SU-DHL-6 (cell line): ENCODE measurements at regions not wholly inside any gene's neighbourhood (a gene's known extent, or its start where the extent isn't known, plus 50 kb on each side); places are given as distances from the start of the nearest gene placed in this dataset.

ENCODE experiments used
- H2AFZ ChIP-seq: fragments of 200-600 bp; sonication (generic); 2 replicates; pipeline ENCODE4 v1.6.1; 2014; ENCODE audit warnings: low read depth, mild to moderate bottlenecking, moderate library complexity, mixed read lengths, antibody characterized with exemption, low read length; ENCODE audit not compliant: severe bottlenecking
- H3F3A ChIP-seq: fragments of 200-600 bp; shearing (Covaris generic); 2 replicates; pipeline ENCODE4 v1.6.0; 2016; ENCODE audit warnings: antibody characterized with exemption, mild to moderate bottlenecking; ENCODE audit not compliant: insufficient read depth
- H3K27ac ChIP-seq: fragments of 200-600 bp; sonication (generic); 2 replicates; pipeline ENCODE4 v1.5.1; 2016; ENCODE audit warnings: low read depth, mild to moderate bottlenecking, low read length, moderate library complexity, mixed read lengths
- H3K27me3 ChIP-seq: fragments of 200-600 bp; sonication (generic), shearing (Covaris generic); 2 replicates; pipeline ENCODE4 v1.6.0; 2014; ENCODE audit warnings: mild to moderate bottlenecking, low read length
- H3K36me3 ChIP-seq: fragments of 200-600 bp; sonication (generic); 2 replicates; pipeline ENCODE4 v1.6.1; 2014; ENCODE audit warnings: mild to moderate bottlenecking, low read length, mixed read lengths
- H3K4me2 ChIP-seq: fragments of 300-600, 200-600 bp; shearing (Covaris generic), sonication (generic); 2 replicates; pipeline ENCODE4 v1.6.0; 2014; ENCODE audit warnings: low read length, low read depth, mild to moderate bottlenecking; ENCODE audit not compliant: poor library complexity, severe bottlenecking
- H3K4me3 ChIP-seq: fragments of 200-600 bp; sonication (generic); 2 replicates; pipeline ENCODE4 v1.5.1; 2014; ENCODE audit warnings: antibody characterized with exemption, low read length, mild to moderate bottlenecking, mixed read lengths; ENCODE audit not compliant: insufficient read depth, poor library complexity, severe bottlenecking
- H3K79me2 ChIP-seq: fragments of 200-600 bp; sonication (generic); 2 replicates; pipeline ENCODE4 v1.6.1; 2014; ENCODE audit warnings: mild to moderate bottlenecking, low read length, moderate library complexity; ENCODE audit not compliant: insufficient read depth
- H3K9ac ChIP-seq: fragments of 200-600 bp; sonication (generic); 2 replicates; pipeline ENCODE4 v1.7.0; 2014; ENCODE audit warnings: mild to moderate bottlenecking, low read length
- H3K9me2 ChIP-seq: fragments of 200-600 bp; sonication (generic); replicated peaks from 2 replicates; pipeline ENCODE4 v1.6.1; 2014; ENCODE audit warnings: low read length; ENCODE audit not compliant: insufficient read depth
- H3K9me3 ChIP-seq: fragments of 200-600 bp; sonication (generic); 2 replicates; pipeline ENCODE4 v1.6.1; 2014; ENCODE audit warnings: low read length, mixed read lengths; ENCODE audit not compliant: insufficient read depth
- H4K20me1 ChIP-seq: fragments of 200-600 bp; sonication (generic); 2 replicates; pipeline ENCODE4 v1.6.1; 2014; ENCODE audit warnings: low read depth, mild to moderate bottlenecking, antibody characterized with exemption, low read length, moderate library complexity, mixed read lengths
- CTCF ChIP-seq: fragments of 200-600 bp; sonication (generic); IDR thresholded peaks from one replicate; pipeline ENCODE4 v1.5.1; 2017; ENCODE audit warnings: antibody characterized with exemption, mild to moderate bottlenecking, low read length, moderate library complexity; ENCODE audit not compliant: insufficient read depth, poor library complexity, severe bottlenecking
- EZH2phosphoT487 ChIP-seq: fragments of 200-600 bp; sonication (generic), shearing (Covaris generic); conservative IDR thresholded peaks from 2 replicates; pipeline ENCODE4 v1.6.1; 2018; ENCODE audit warnings: mild to moderate bottlenecking, antibody characterized with exemption, low read length, moderate library complexity, mixed read lengths

- no peaks in the 10 kb centered on the region for H3K36me3 ChIP-seq
- no peak overlapping the region for H3K4me2 ChIP-seq
- no peak overlapping the region for H3K4me3 ChIP-seq
- H2AFZ ChIP-seq = no peak overlapping the region
- H3K27ac ChIP-seq = no peak overlapping the region
- no peak overlapping the region for H3K9ac ChIP-seq
- H4K20me1 ChIP-seq = no peaks in the 10 kb centered on the region
- H3K9me2 ChIP-seq = no peaks in the 10 kb centered on the region
- 0 out of 2 replicates have a peak, but pooled peaks cover 2% of the 10 kb centered on the region for H3K27me3 ChIP-seq
- TF ChIP-seq EZH2phosphoT487 = no peak
- H3K79me2 ChIP-seq = no peaks in the 10 kb centered on the region
- H3F3A ChIP-seq = no peaks in the 10 kb centered on the region
- no peaks in the 10 kb centered on the region for H3K9me3 ChIP-seq
Observed at GRCh38 chr2:15724235-15724634, 132.6 kb downstream of the DDX1 start.

- no peaks in the 10 kb centered on the region for H4K20me1 ChIP-seq
- H3K9me2 ChIP-seq = no peaks in the 10 kb centered on the region
- no peak overlapping the region for H3K4me3 ChIP-seq
- no peak overlapping the region for H3K9ac ChIP-seq
- no peak overlapping the region for H2AFZ ChIP-seq
- no peaks in the 10 kb centered on the region for H3K9me3 ChIP-seq
- H3K4me2 ChIP-seq = no peak overlapping the region
- 0 out of 2 replicates have a peak, but pooled peaks cover 2% of the 10 kb centered on the region for H3K27me3 ChIP-seq
- H3K79me2 ChIP-seq = no peaks in the 10 kb centered on the region
- TF ChIP-seq CTCF (no peak), EZH2phosphoT487 (no peak)
- H3K27ac ChIP-seq = no peak overlapping the region
- H3K36me3 ChIP-seq = no peaks in the 10 kb centered on the region
- no peaks in the 10 kb centered on the region for H3F3A ChIP-seq
Observed at GRCh38 chr2:15725101-15725781, 133.6 kb downstream of the DDX1 start.

GRCh38 chr2:15725782-15726112 is 134.1 kb downstream of the DDX1 start:
- Histone ChIP-seq H3K27ac (no peak overlapping the region), H2AFZ (no peak overlapping the region), H3K4me2 (no peak overlapping the region), H3K9ac (no peak overlapping the region), H3K27me3 (0 out of 2 replicates have a peak, but pooled peaks cover 2% of the 10 kb centered on the region), H3K9me3 (no peaks in the 10 kb centered on the region), H3K36me3 (no peaks in the 10 kb centered on the region), H3K79me2 (no peaks in the 10 kb centered on the region), H3K4me3 (no peak overlapping the region), H4K20me1 (no peaks in the 10 kb centered on the region), H3F3A (no peaks in the 10 kb centered on the region), H3K9me2 (no peaks in the 10 kb centered on the region)
- TF ChIP-seq EZH2phosphoT487 = no peak
- TF ChIP-seq CTCF = no peak

- no peak overlapping the region for H3K4me3 ChIP-seq
- no peak for TF ChIP-seq CTCF
- no peak for TF ChIP-seq EZH2phosphoT487
- H3K4me2 ChIP-seq = no peak overlapping the region
- no peaks in the 10 kb centered on the region for H4K20me1 ChIP-seq
- H3F3A ChIP-seq = no peaks in the 10 kb centered on the region
- no peaks in the 10 kb centered on the region for H3K9me3 ChIP-seq
- no peak overlapping the region for H2AFZ ChIP-seq
- no peak overlapping the region for H3K9ac ChIP-seq
- no peak overlapping the region for H3K27ac ChIP-seq
- 0 out of 2 replicates have a peak, but pooled peaks cover 2% of the 10 kb centered on the region for H3K27me3 ChIP-seq
- no peaks in the 10 kb centered on the region for H3K9me2 ChIP-seq
- H3K36me3 ChIP-seq = no peaks in the 10 kb centered on the region
- no peaks in the 10 kb centered on the region for H3K79me2 ChIP-seq
Observed at GRCh38 chr2:15726321-15727057, 134.8 kb downstream of the DDX1 start.
